ENCODE measurements at regions not wholly inside any gene's neighbourhood (a gene's known extent, or its start where the extent isn't known, plus 50 kb on each side); places are given as distances from the start of the nearest gene placed in this dataset.

DNA sequence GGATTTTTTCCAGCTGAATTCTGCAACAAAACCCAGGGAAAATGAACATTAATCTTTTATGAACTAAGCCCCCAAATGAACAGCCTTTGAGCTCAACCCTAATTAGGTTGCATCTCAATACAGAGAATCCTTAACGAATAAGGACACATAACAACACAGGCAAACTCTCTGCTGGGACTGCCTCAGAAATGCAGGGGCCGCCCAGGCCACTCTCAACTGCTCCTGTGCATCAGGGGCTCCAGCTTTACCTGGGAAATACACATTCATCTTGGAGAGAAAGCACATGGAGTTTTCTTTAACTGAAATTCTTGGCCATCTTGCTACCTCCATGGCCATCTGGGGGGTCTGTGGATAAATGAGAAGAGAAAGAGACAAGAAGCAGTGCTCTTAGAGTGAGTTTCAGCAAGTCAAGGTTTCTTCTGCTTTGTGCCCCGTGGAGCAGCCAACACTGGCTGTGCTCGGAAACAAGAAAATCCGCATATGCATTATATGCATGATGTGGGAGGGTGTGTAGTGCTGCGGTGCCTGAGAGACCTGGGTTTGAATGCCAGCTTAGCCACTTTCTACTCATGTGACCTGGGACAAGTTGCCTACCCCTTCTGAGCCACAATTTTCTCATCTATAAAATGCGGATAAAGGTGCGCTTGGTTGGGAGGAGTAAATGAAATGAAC is 81.9 kb upstream of the RCN1 start:
- Histone ChIP-seq H3K9me3 (ENCODE audit: control insufficient read depth, low read depth, low read length) (no peaks in the 10 kb centered on the region), H3K4me2 (ENCODE audit: control insufficient read depth, extremely low read depth, insufficient read depth, low read depth, low read length) (no peak overlapping the region), H3K9me1 (ENCODE audit: control insufficient read depth, extremely low read depth, insufficient read depth, low read length) (no peaks in the 10 kb centered on the region), H3K4me1 (ENCODE audit: control insufficient read depth, extremely low read depth, insufficient read depth, low read length) (peaks cover 3% of the 10 kb centered on the region), H3K27ac (ENCODE audit: control insufficient read depth, insufficient read depth, low read length) (no peak overlapping the region), H3K79me2 (ENCODE audit: control insufficient read depth, insufficient read depth, low read length) (no peaks in the 10 kb centered on the region), H2AFZ (ENCODE audit: control insufficient read depth, low read length) (no peak overlapping the region), H3K36me3 (ENCODE audit: control insufficient read depth in 2 of 2, extremely low read depth in 1 of 2, insufficient read depth in 2 of 2, low read length in 2 of 2) (no peaks in the 10 kb centered on the region), H3K27me3 (ENCODE audit: control insufficient read depth, extremely low read depth, insufficient read depth, low read length) (peaks cover 10% of the 10 kb centered on the region), H4K20me1 (ENCODE audit: control insufficient read depth, extremely low read depth, insufficient read depth, low read length) (no peaks in the 10 kb centered on the region), H3K9ac (ENCODE audit: control insufficient read depth, extremely low read depth, insufficient read depth, low read length) (no peak overlapping the region), H3K4me3 (ENCODE audit: control insufficient read depth in 2 of 3, extremely low read depth in 1 of 3, insufficient read depth in 2 of 3, low read depth in 1 of 3, low read length in 3 of 3) (no peak overlapping the region)
- no peak for DNase-seq (ENCODE audit: low read depth, low spot score)
- dilution Hi-C loops (cut with MboI; ENCODE audit: extremely low pct_ligation_motif_present, low sequenced_read_pairs) = no loop called here
- TF ChIP-seq, protein P1, sequence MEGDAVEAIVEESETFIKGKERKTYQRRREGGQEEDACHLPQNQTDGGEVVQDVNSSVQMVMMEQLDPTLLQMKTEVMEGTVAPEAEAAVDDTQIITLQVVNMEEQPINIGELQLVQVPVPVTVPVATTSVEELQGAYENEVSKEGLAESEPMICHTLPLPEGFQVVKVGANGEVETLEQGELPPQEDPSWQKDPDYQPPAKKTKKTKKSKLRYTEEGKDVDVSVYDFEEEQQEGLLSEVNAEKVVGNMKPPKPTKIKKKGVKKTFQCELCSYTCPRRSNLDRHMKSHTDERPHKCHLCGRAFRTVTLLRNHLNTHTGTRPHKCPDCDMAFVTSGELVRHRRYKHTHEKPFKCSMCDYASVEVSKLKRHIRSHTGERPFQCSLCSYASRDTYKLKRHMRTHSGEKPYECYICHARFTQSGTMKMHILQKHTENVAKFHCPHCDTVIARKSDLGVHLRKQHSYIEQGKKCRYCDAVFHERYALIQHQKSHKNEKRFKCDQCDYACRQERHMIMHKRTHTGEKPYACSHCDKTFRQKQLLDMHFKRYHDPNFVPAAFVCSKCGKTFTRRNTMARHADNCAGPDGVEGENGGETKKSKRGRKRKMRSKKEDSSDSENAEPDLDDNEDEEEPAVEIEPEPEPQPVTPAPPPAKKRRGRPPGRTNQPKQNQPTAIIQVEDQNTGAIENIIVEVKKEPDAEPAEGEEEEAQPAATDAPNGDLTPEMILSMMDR (optimal IDR thresholded peaks at IDR 0.05 in 1 of 3, IDR thresholded peaks at IDR 0.05 in 1 of 3, conservative IDR thresholded peaks at IDR 0.05 in 1 of 3; ENCODE audit: extremely low read depth in 1 of 3, insufficient read depth in 2 of 3, low read length in 3 of 3) = no peak
- TF ChIP-seq EZH2 (IDR thresholded peaks at IDR 0.05; ENCODE audit: low read length) = no peak
- no peak for FAIRE-seq

DNA sequence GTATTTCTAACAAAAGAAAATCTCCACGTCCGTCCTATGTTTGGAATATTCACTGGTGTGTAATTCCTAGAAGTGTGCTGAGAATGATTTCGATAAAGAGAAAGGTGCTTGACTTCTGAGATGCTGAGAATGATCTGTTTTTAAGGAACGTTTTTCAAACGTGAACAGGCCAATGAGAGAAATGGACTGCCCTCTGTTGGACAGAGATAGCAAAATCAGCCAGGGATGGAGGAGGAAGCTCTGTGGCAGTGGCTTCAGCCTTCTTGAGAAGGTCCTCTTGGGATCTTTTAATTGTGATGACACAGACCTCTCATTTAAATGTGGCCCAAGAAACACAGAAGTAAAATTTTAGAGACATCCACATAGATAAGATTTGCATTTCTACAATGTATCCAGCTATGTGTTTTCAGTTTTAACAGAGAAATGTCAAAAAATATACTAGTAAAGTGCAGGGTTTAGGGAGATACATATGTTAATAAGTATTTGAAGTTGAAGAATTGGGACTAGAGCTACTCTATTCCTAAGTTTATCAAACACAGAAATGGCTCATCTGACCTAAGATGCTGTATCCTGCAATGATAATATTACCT is 84.0 kb upstream of the RCN1 start:
- no peak overlapping the region for H2AFZ ChIP-seq (ENCODE audit: control insufficient read depth, low read length)
- H3K27me3 ChIP-seq (ENCODE audit: control insufficient read depth, extremely low read depth, insufficient read depth, low read length) = peaks cover 6% of the 10 kb centered on the region
- FAIRE-seq (peak; percentile 82), DNase-seq (ENCODE audit: low read depth, low spot score) (no peak)
- H3K4me3 ChIP-seq (ENCODE audit: control insufficient read depth in 2 of 3, extremely low read depth in 1 of 3, insufficient read depth in 2 of 3, low read depth in 1 of 3, low read length in 3 of 3) = no peak overlapping the region
- H3K9me1 ChIP-seq (ENCODE audit: control insufficient read depth, extremely low read depth, insufficient read depth, low read length) = no peaks in the 10 kb centered on the region
- H3K79me2 ChIP-seq (ENCODE audit: control insufficient read depth, insufficient read depth, low read length) = no peaks in the 10 kb centered on the region
- H3K27ac ChIP-seq (ENCODE audit: control insufficient read depth, insufficient read depth, low read length) = no peak overlapping the region
- dilution Hi-C loops (cut with MboI; ENCODE audit: extremely low pct_ligation_motif_present, low sequenced_read_pairs) = no loop called here
- no peak overlapping the region for H3K9ac ChIP-seq (ENCODE audit: control insufficient read depth, extremely low read depth, insufficient read depth, low read length)
- H3K4me2 ChIP-seq (ENCODE audit: control insufficient read depth, extremely low read depth, insufficient read depth, low read depth, low read length) = no peak overlapping the region
- no peaks in the 10 kb centered on the region for H3K36me3 ChIP-seq (ENCODE audit: control insufficient read depth in 2 of 2, extremely low read depth in 1 of 2, insufficient read depth in 2 of 2, low read length in 2 of 2)
- TF ChIP-seq, protein P1 (optimal IDR thresholded peaks at IDR 0.05 in 1 of 3, IDR thresholded peaks at IDR 0.05 in 1 of 3, conservative IDR thresholded peaks at IDR 0.05 in 1 of 3; ENCODE audit: extremely low read depth in 1 of 3, insufficient read depth in 2 of 3, low read length in 3 of 3) = peak; percentile 69 to 80 (median 77)
- TF ChIP-seq EZH2 (IDR thresholded peaks at IDR 0.05; ENCODE audit: low read length) = no peak
- no peaks in the 10 kb centered on the region for H4K20me1 ChIP-seq (ENCODE audit: control insufficient read depth, extremely low read depth, insufficient read depth, low read length)
- peaks cover 3% of the 10 kb centered on the region for H3K4me1 ChIP-seq (ENCODE audit: control insufficient read depth, extremely low read depth, insufficient read depth, low read length)
- H3K9me3 ChIP-seq (ENCODE audit: control insufficient read depth, low read depth, low read length) = no peaks in the 10 kb centered on the region
